ENCODE measurements at regions not wholly inside any gene's neighbourhood (a gene's known extent, or its start where the extent isn't known, plus 50 kb on each side); places are given as distances from the start of the nearest gene placed in this dataset.
A peak's percentile ranks its signal among the peaks of the same experiment; 100 is the strongest.

DNA sequence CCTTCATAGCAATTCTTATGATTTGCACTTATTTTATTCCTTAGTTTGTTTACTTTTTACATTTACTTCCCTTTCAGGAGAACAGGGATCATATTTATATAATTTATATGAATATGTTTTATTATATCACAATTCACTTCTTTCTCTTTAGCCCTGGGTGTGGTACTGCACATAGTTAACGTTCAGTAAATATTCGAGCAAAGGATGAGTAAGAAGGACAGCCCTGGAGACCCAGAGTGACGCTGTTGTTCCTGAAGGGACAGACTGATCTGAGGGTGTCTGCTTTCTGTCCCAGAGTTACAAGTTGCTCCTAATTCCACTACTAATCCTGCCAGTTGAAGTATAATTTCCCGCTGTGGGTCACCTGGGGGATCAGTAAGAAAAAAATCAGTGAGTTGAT is 366.1 kb downstream of the DMRT2 start:
- H3K36me3 ChIP-seq = no peaks in the 10 kb centered on the region
- TF ChIP-seq CTCF (IDR thresholded peaks at IDR 0.05 in 4 of 5, conservative IDR thresholded peaks at IDR 0.05 in 1 of 5) (no peak), POLR2A (IDR thresholded peaks at IDR 0.05) (no peak)
- H3K4me1 ChIP-seq = no peaks in the 10 kb centered on the region
- H3K27ac ChIP-seq = no peak overlapping the region
- DNase-seq = no peak
- H3K4me3 ChIP-seq = no peak overlapping the region
- H3K9me3 ChIP-seq = no peaks in the 10 kb centered on the region
- intact Hi-C loops (cut with DNase I; ENCODE audit: low total_unique reads) (no loop called here), in situ Hi-C loops (cut with MboI; ENCODE audit: low sequenced_read_pairs in 4 of 4) (no loop called here)
- H3K27me3 ChIP-seq = no peaks in the 10 kb centered on the region
- ATAC-seq = no peak

DNA sequence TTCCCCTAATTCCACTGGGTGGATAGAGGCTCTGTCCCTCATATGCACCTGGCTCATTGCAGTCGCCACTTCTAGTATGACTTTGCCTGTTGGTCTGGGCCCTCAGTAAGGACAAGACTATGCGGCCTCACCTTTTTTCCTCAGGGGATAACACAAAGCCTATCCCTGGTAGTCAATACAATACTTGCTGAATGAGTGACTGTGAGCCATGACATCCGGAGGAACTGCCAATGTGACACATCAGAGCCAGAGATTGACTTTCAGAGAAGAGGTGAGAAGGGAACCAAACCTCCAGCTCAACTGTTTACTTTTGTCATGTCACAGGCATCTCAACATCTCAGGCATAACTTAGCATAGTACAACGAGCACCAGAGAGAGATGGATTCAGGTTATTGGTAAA is 371.3 kb downstream of the DMRT2 start:
- H3K27ac ChIP-seq = no peak overlapping the region
- no peaks in the 10 kb centered on the region for H3K36me3 ChIP-seq
- in situ Hi-C loops (cut with MboI; ENCODE audit: low sequenced_read_pairs in 4 of 4) = no loop called here
- H3K4me3 ChIP-seq = no peak overlapping the region
- no peak for TF ChIP-seq CTCF (IDR thresholded peaks at IDR 0.05 in 4 of 5, conservative IDR thresholded peaks at IDR 0.05 in 1 of 5)
- no peak for TF ChIP-seq POLR2A (IDR thresholded peaks at IDR 0.05)
- no peaks in the 10 kb centered on the region for H3K4me1 ChIP-seq
- no peak for ATAC-seq
- DNase-seq = no peak
- no peaks in the 10 kb centered on the region for H3K27me3 ChIP-seq
- intact Hi-C loops (cut with DNase I; ENCODE audit: low total_unique reads) = no loop called here
- no peaks in the 10 kb centered on the region for H3K9me3 ChIP-seq

DNA sequence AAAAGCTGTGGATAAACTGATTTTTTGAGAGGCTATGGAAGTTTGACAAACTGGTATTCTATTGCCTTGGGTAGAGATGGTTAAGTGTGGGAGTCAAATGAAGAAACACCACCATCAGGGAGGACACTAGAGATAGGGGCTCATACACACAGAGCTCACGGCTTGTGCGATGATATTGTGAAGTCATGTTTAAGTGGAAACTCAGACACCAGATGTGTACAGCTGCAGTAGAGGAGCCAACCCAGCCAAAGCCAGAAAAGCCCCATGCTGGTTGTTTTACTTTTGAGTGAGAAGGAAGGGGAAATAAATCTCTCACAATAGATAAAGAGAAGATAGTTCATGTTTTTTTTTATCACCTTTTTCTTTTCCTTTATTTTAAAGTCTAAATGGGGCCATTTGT is 377.7 kb downstream of the DMRT2 start:
- intact Hi-C loops (cut with DNase I; ENCODE audit: low total_unique reads) (no loop called here), in situ Hi-C loops (cut with MboI; ENCODE audit: low sequenced_read_pairs in 4 of 4) (no loop called here)
- no peaks in the 10 kb centered on the region for H3K9me3 ChIP-seq
- H3K27me3 ChIP-seq = no peaks in the 10 kb centered on the region
- no peak for DNase-seq
- no peak overlapping the region for H3K27ac ChIP-seq
- no peak for ATAC-seq
- no peaks in the 10 kb centered on the region for H3K36me3 ChIP-seq
- no peak overlapping the region for H3K4me3 ChIP-seq
- no peak for TF ChIP-seq CTCF (IDR thresholded peaks at IDR 0.05 in 4 of 5, conservative IDR thresholded peaks at IDR 0.05 in 1 of 5)
- TF ChIP-seq POLR2A (IDR thresholded peaks at IDR 0.05) = no peak
- H3K4me1 ChIP-seq = no peaks in the 10 kb centered on the region

DNA sequence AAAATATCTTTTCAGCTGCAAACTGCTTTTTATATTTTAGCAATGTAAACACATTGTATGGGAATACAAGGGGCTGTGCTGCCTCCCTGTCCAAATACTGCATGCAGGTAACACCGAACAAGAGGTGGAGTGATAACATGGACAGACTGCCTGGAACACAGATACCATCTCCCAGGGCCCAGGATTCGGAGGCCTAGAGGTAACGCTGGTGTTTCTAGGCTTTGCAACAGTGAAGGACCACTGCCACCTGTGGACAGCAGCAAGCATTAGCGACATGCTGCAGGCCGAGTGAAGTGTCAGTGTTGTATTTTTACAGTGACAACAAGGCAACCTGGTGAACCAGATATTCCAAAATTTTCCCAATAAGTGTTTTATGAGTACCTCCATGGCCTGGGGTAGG is 379.1 kb downstream of the DMRT2 start:
- H3K4me1 ChIP-seq = no peaks in the 10 kb centered on the region
- no peak for TF ChIP-seq POLR2A (IDR thresholded peaks at IDR 0.05)
- TF ChIP-seq CTCF (IDR thresholded peaks at IDR 0.05 in 4 of 5, conservative IDR thresholded peaks at IDR 0.05 in 1 of 5) = peak in 2 of 5 experiments; percentile 21 to 22
- H3K27ac ChIP-seq = no peak overlapping the region
- H3K9me3 ChIP-seq = no peaks in the 10 kb centered on the region
- H3K27me3 ChIP-seq = no peaks in the 10 kb centered on the region
- DNase-seq (peak in 1 of 2 donors; percentile 3), ATAC-seq (peak in 1 of 2 donors; percentile 62)
- in situ Hi-C loops (cut with MboI; ENCODE audit: low sequenced_read_pairs in 4 of 4) (no loop called here), intact Hi-C loops (cut with DNase I; ENCODE audit: low total_unique reads) (no loop called here)
- H3K36me3 ChIP-seq = no peaks in the 10 kb centered on the region
- no peak overlapping the region for H3K4me3 ChIP-seq

DNA sequence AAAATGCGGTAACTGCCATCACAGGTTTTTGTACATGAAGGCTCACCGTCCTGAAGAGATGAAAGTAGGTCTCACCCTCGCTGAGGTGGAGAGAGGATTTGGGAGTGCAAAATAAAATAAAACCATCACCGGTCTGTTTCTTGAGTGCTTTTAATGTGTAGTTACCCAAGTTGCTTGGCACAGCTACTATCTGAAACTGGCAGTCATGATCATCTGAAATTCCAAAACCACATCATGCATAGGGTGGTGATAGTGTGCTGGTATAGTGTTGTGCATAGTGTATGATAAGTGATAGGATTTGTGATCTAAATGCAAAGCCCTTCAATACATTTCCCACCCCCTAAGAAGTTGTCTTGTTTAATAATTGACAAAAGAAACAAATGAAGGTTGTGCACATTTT is 381.3 kb downstream of the DMRT2 start:
- Histone ChIP-seq H3K4me3 (no peak overlapping the region), H3K4me1 (no peaks in the 10 kb centered on the region), H3K27me3 (no peaks in the 10 kb centered on the region), H3K9me3 (no peaks in the 10 kb centered on the region), H3K36me3 (no peaks in the 10 kb centered on the region), H3K27ac (no peak overlapping the region)
- in situ Hi-C loops (cut with MboI; ENCODE audit: low sequenced_read_pairs in 4 of 4) = no loop called here
- ATAC-seq (no peak), DNase-seq (no peak)
- intact Hi-C loops (cut with DNase I; ENCODE audit: low total_unique reads) = no loop called here
- no peak for TF ChIP-seq CTCF (IDR thresholded peaks at IDR 0.05 in 4 of 5, conservative IDR thresholded peaks at IDR 0.05 in 1 of 5)
- no peak for TF ChIP-seq POLR2A (IDR thresholded peaks at IDR 0.05)
